B cell (primary cell): ENCODE measurements at regions not wholly inside any gene's neighbourhood (a gene's known extent, or its start where the extent isn't known, plus 50 kb on each side); places are given as distances from the start of the nearest gene placed in this dataset.

Experiments
- CTCF ChIP-seq: fragments of 200-600 bp; IDR thresholded peaks from one replicate; pipeline ENCODE4 v1.8.0; 2022; ENCODE audit warnings: antibody characterized with exemption, mild to moderate bottlenecking
- EZH2 ChIP-seq: IDR thresholded peaks from 2 replicates; pipeline ENCODE4 v1.6.1; 2012; ENCODE audit warnings: borderline replicate concordance, low read depth, mild to moderate bottlenecking, moderate library complexity, low read length; ENCODE audit not compliant: insufficient read depth, poor library complexity, severe bottlenecking

DNA sequence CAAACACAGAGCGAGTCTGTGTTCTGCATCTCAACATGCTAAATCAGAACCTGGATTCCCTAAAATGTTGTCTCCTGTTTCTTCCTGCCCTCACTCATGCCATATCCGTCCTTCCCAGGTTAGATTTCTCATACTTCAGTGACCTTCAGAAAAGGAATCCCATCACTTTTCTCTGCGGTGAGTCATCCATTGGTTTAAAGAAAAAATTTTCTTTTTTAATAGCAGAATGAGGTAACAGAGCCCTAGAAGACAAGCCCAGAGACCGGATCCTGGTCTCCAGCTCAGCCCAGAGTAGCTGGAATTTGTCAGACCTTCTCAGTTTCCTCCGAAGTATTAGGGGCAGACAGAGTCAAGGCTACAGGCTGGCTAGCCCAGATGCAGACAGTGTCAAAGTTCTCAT lies 143.2 kb upstream of the DMRT1 start:
- TF ChIP-seq CTCF (no peak), EZH2 (no peak)
